Activated T-cell treated with anti-CD3 and anti-CD28 coated beads, Interleukin-2, amount 50 U/mL, for 72 hours (primary cell): ENCODE measurements at regions not wholly inside any gene's neighbourhood (a gene's known extent, or its start where the extent isn't known, plus 50 kb on each side); places are given as distances from the start of the nearest gene placed in this dataset.

Experiments used
- ATAC-seq, 2 donors: fragments of 150-1000 bp; cut with Tn5 transposase; replicated peaks in 1 of 2; 2 replicates each; pipeline ENCODE4 v1.10.0; 2021; ENCODE audit warnings: moderate library complexity in 2 of 2, mild to moderate bottlenecking in 1 of 2
- DNase-seq, 2 donors: peaks; one replicate each; pipeline ENCODE4 v3.0.0; 2021 to 2022; ENCODE audit warnings: mixed read lengths in 1 of 2
- H3K27ac Mint-ChIP-seq: one replicate; pipeline ENCODE4 v1.8.0; 2022; ENCODE audit warnings: mild to moderate bottlenecking, moderate library complexity, mixed read lengths
- H3K27me3 Mint-ChIP-seq: one replicate; pipeline ENCODE4 v1.8.0; 2022; ENCODE audit warnings: low read depth, mixed read lengths
- H3K36me3 Mint-ChIP-seq, 2 donors: one replicate each; pipeline ENCODE4 v1.8.0; 2022; ENCODE audit warnings: mixed read lengths in 2 of 2, mild to moderate bottlenecking in 1 of 2; ENCODE audit not compliant: insufficient read depth in 2 of 2
- H3K4me1 Mint-ChIP-seq: one replicate; pipeline ENCODE4 v1.8.0; 2022; ENCODE audit warnings: low read depth, mixed read lengths
- H3K4me3 Mint-ChIP-seq, 2 donors: one replicate each; pipeline ENCODE4 v1.8.0; 2022; ENCODE audit warnings: mild to moderate bottlenecking in 2 of 2, mixed read lengths in 2 of 2, moderate library complexity in 2 of 2
- H3K9me3 Mint-ChIP-seq, 2 donors: one replicate each; pipeline ENCODE4 v1.8.0; 2022; ENCODE audit warnings: mixed read lengths in 2 of 2

- H3K36me3 Mint-ChIP-seq: peaks cover 0 to 3% of the 10 kb centered on the region in 2 donors
- no peak overlapping the region for H3K27ac Mint-ChIP-seq
- DNase-seq (no peak), ATAC-seq (no peak)
- peaks cover 3 to 5% of the 10 kb centered on the region in 2 donors for H3K9me3 Mint-ChIP-seq
- peaks cover 10% of the 10 kb centered on the region for H3K4me1 Mint-ChIP-seq
- H3K4me3 Mint-ChIP-seq: no peak overlapping the region
- H3K27me3 Mint-ChIP-seq: peaks cover 8% of the 10 kb centered on the region
Measured at GRCh38 chr13:39867807-39868206, 212.3 kb downstream of the COG6 start.

- ATAC-seq: no peak
Measured at GRCh38 chr13:39870197-39870747, 214.8 kb downstream of the COG6 start.

GRCh38 chr13:39874331-39875053 is 219.0 kb downstream of the COG6 start:
- Mint-ChIP-seq H3K27ac (no peak overlapping the region), H3K9me3 (no peaks in the 10 kb centered on the region), H3K4me3 (no peak overlapping the region), H3K27me3 (no peaks in the 10 kb centered on the region), H3K36me3 (no peaks in the 10 kb centered on the region), H3K4me1 (no peaks in the 10 kb centered on the region)
- no peak for DNase-seq
- ATAC-seq: no peak

More at GRCh38 chr13:39870197-39870747, 214.8 kb downstream of the COG6 start:
- Mint-ChIP-seq H3K27ac (no peak overlapping the region), H3K4me1 (peaks cover 10% of the 10 kb centered on the region), H3K9me3 (peaks cover 3 to 5% of the 10 kb centered on the region in 2 donors), H3K4me3 (no peak overlapping the region), H3K36me3 (peaks cover 0 to 3% of the 10 kb centered on the region in 2 donors), H3K27me3 (peaks cover 8% of the 10 kb centered on the region)
- no peak for DNase-seq

- H3K9me3 Mint-ChIP-seq: no peaks in the 10 kb centered on the region
Measured at GRCh38 chr13:39875111-39875987, 219.9 kb downstream of the COG6 start.

GRCh38 chr13:39876258-39876657 is 220.8 kb downstream of the COG6 start:
- ATAC-seq: no peak
- DNase-seq: no peak
- Mint-ChIP-seq H3K4me1 (no peaks in the 10 kb centered on the region), H3K4me3 (no peak overlapping the region), H3K9me3 (no peaks in the 10 kb centered on the region), H3K36me3 (peaks cover 0 to 2% of the 10 kb centered on the region in 2 donors), H3K27me3 (no peaks in the 10 kb centered on the region), H3K27ac (no peak overlapping the region)

More at GRCh38 chr13:39875111-39875987, 219.9 kb downstream of the COG6 start:
- no peaks in the 10 kb centered on the region for H3K27me3 Mint-ChIP-seq
- no peak overlapping the region for H3K27ac Mint-ChIP-seq
- no peaks in the 10 kb centered on the region for H3K36me3 Mint-ChIP-seq
- ATAC-seq: no peak
- DNase-seq: no peak
- no peak overlapping the region for H3K4me3 Mint-ChIP-seq
- no peaks in the 10 kb centered on the region for H3K4me1 Mint-ChIP-seq

- DNase-seq: no peak
- Mint-ChIP-seq H3K9me3 (peaks cover 3% of the 10 kb centered on the region in 2 donors), H3K36me3 (peaks cover 2 to 3% of the 10 kb centered on the region in 2 donors), H3K27me3 (no peaks in the 10 kb centered on the region), H3K4me3 (no peak overlapping the region), H3K27ac (no peak overlapping the region), H3K4me1 (no peaks in the 10 kb centered on the region)
- ATAC-seq: no peak
Measured at GRCh38 chr13:39877134-39877533, 221.7 kb downstream of the COG6 start.

- Mint-ChIP-seq H3K4me1 (no peaks in the 10 kb centered on the region), H3K36me3 (peaks cover 6 to 15% of the 10 kb centered on the region in 2 donors), H3K27me3 (no peaks in the 10 kb centered on the region), H3K9me3 (peaks cover 9 to 10% of the 10 kb centered on the region in 2 donors), H3K27ac (no peak overlapping the region), H3K4me3 (no peak overlapping the region)
- ATAC-seq: no peak
- no peak for DNase-seq
Measured at GRCh38 chr13:39879286-39880035, 224.0 kb downstream of the COG6 start.

- H3K27ac Mint-ChIP-seq: no peak overlapping the region
- H3K27me3 Mint-ChIP-seq: no peaks in the 10 kb centered on the region
- H3K4me1 Mint-ChIP-seq: no peaks in the 10 kb centered on the region
- peaks cover 9 to 15% of the 10 kb centered on the region in 2 donors for H3K9me3 Mint-ChIP-seq
- DNase-seq (no peak), ATAC-seq (no peak)
- peaks cover 6 to 17% of the 10 kb centered on the region in 2 donors for H3K36me3 Mint-ChIP-seq
- no peak overlapping the region for H3K4me3 Mint-ChIP-seq
Measured at GRCh38 chr13:39881383-39881782, 225.9 kb downstream of the COG6 start.

- Mint-ChIP-seq H3K27me3 (no peaks in the 10 kb centered on the region), H3K27ac (no peak overlapping the region), H3K36me3 (peaks cover 6 to 17% of the 10 kb centered on the region in 2 donors), H3K4me1 (no peaks in the 10 kb centered on the region), H3K9me3 (peaks cover 9 to 15% of the 10 kb centered on the region in 2 donors), H3K4me3 (no peak overlapping the region)
- ATAC-seq: no peak
- no peak for DNase-seq
Measured at GRCh38 chr13:39881887-39882286, 226.4 kb downstream of the COG6 start.

- Mint-ChIP-seq H3K27me3 (no peaks in the 10 kb centered on the region), H3K36me3 (peaks cover 6 to 17% of the 10 kb centered on the region in 2 donors), H3K4me1 (no peaks in the 10 kb centered on the region), H3K4me3 (no peak overlapping the region), H3K27ac (no peak overlapping the region), H3K9me3 (peaks cover 9 to 15% of the 10 kb centered on the region in 2 donors)
- ATAC-seq (no peak), DNase-seq (no peak)
Measured at GRCh38 chr13:39884166-39884565, 228.7 kb downstream of the COG6 start.

GRCh38 chr13:39886336-39886735 is 230.9 kb downstream of the COG6 start:
- Mint-ChIP-seq H3K4me1 (peaks cover 5% of the 10 kb centered on the region), H3K27me3 (no peaks in the 10 kb centered on the region), H3K27ac (no peak overlapping the region), H3K36me3 (peaks cover 6 to 14% of the 10 kb centered on the region in 2 donors), H3K4me3 (no peak overlapping the region), H3K9me3 (peaks cover 9 to 15% of the 10 kb centered on the region in 2 donors)
- no peak for ATAC-seq
- DNase-seq: no peak

GRCh38 chr13:39887387-39887786 is 231.9 kb downstream of the COG6 start:
- DNase-seq (no peak), ATAC-seq (no peak)
- Mint-ChIP-seq H3K9me3 (peaks cover 5 to 12% of the 10 kb centered on the region in 2 donors), H3K4me3 (no peak overlapping the region), H3K36me3 (peaks cover 4 to 14% of the 10 kb centered on the region in 2 donors), H3K4me1 (peaks cover 15% of the 10 kb centered on the region), H3K27ac (no peak overlapping the region), H3K27me3 (no peaks in the 10 kb centered on the region)
